ENCODE measurements at regions not wholly inside any gene's neighbourhood (a gene's known extent, or its start where the extent isn't known, plus 50 kb on each side); places are given as distances from the start of the nearest gene placed in this dataset.

DNA sequence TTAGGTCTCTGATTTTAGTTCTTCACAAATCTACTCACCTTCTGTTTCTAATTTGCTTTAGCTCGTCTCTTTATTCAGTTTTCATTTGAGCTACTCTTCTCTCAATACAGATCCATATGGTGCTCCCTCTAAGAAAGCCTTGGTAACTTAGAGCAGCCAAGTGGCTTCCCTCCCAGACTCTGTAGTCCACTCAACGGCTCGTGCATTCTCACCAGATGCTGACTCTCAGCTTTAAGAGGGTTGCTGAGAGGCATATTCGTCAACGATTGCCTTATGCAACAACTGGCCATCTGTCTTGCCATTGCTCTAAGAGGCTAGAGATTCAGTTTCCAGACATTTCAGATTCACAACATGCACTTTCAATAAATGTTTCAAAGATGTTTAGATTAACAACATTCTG, 785.8 kb upstream of the SLC10A2 start:
- TF ChIP-seq, protein P1, sequence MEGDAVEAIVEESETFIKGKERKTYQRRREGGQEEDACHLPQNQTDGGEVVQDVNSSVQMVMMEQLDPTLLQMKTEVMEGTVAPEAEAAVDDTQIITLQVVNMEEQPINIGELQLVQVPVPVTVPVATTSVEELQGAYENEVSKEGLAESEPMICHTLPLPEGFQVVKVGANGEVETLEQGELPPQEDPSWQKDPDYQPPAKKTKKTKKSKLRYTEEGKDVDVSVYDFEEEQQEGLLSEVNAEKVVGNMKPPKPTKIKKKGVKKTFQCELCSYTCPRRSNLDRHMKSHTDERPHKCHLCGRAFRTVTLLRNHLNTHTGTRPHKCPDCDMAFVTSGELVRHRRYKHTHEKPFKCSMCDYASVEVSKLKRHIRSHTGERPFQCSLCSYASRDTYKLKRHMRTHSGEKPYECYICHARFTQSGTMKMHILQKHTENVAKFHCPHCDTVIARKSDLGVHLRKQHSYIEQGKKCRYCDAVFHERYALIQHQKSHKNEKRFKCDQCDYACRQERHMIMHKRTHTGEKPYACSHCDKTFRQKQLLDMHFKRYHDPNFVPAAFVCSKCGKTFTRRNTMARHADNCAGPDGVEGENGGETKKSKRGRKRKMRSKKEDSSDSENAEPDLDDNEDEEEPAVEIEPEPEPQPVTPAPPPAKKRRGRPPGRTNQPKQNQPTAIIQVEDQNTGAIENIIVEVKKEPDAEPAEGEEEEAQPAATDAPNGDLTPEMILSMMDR (IDR thresholded peaks at IDR 0.05) = no peak
- TF ChIP-seq POLR2A (IDR thresholded peaks at IDR 0.05) = no peak
